OCI-LY3 (cell line): ENCODE measurements at regions not wholly inside any gene's neighbourhood (a gene's known extent, or its start where the extent isn't known, plus 50 kb on each side); places are given as distances from the start of the nearest gene placed in this dataset.

Experiments
- CTCF ChIP-seq: fragments of 200-600, 300-600 bp; sonication (generic); IDR thresholded peaks from 2 replicates; pipeline ENCODE4 v1.5.1; 2014; ENCODE audit warnings: antibody characterized with exemption, low read length, low read depth
- EZH2phosphoT487 ChIP-seq: fragments of 200-600 bp; shearing (Covaris generic); IDR thresholded peaks from 2 replicates; pipeline ENCODE4 v1.6.1; 2018; ENCODE audit warnings: antibody characterized with exemption, mixed run types, low read depth

- TF ChIP-seq CTCF: no peak
- TF ChIP-seq EZH2phosphoT487: no peak
Observed at GRCh38 chr20:22020201-22020600, 314.7 kb downstream of the PAX1 start.
